Suprapubic skin (tissue), 4 donors: ENCODE measurements at regions not wholly inside any gene's neighbourhood (a gene's known extent, or its start where the extent isn't known, plus 50 kb on each side); places are given as distances from the start of the nearest gene placed in this dataset.

Experiments
- DNase-seq, 2 donors: peaks; one replicate each; pipeline ENCODE4 v3.0.0-alpha.2; 2019; ENCODE audit warnings: low spot score in 2 of 2
- H3K27ac ChIP-seq: fragments of 200-600 bp; sonication (generic); one replicate; pipeline ENCODE4 v1.5.1; 2019
- H3K27me3 ChIP-seq: fragments of 200-600 bp; sonication (generic); one replicate; pipeline ENCODE4 v1.5.1; 2019
- H3K36me3 ChIP-seq: fragments of 200-600 bp; sonication (generic); one replicate; pipeline ENCODE4 v1.5.1; 2019
- H3K4me1 ChIP-seq: fragments of 200-600 bp; sonication (generic); one replicate; pipeline ENCODE4 v1.5.1; 2019
- H3K4me3 ChIP-seq: fragments of 200-600 bp; sonication (generic); one replicate; pipeline ENCODE4 v1.5.1; 2019; ENCODE audit warnings: mild to moderate bottlenecking
- H3K9me3 ChIP-seq: fragments of 200-600 bp; sonication (generic); one replicate; pipeline ENCODE4 v1.5.1; 2019
- CTCF ChIP-seq, 2 donors: fragments of 200-600 bp in 1 of 2; fragments of 450-650 bp in 1 of 2; sonication (generic) in 1 of 2; IDR thresholded peaks; one replicate each; pipeline ENCODE4 v1.5.1; 2016 to 2019; ENCODE audit warnings: antibody characterized with exemption in 2 of 2, mild to moderate bottlenecking in 1 of 2, moderate library complexity in 1 of 2
- EP300 ChIP-seq: sonication (generic); formaldehyde crosslinking; IDR thresholded peaks from one replicate; pipeline ENCODE4 v1.6.1; 2017; ENCODE audit warnings: antibody characterized with exemption
- POLR2A ChIP-seq, 2 donors: fragments of 450-650 bp; IDR thresholded peaks; one replicate each; pipeline ENCODE4 v1.6.1; 2017; ENCODE audit warnings: antibody characterized with exemption in 2 of 2, mild to moderate bottlenecking in 2 of 2, moderate library complexity in 2 of 2
- POLR2AphosphoS5 ChIP-seq, 3 donors: sonication (generic); formaldehyde crosslinking; IDR thresholded peaks; one replicate each; pipeline ENCODE4 v1.6.1; 2017; ENCODE audit warnings: antibody characterized with exemption in 3 of 3
- WGBS: methylation state at CpG from one replicate; pipeline ENCODE4 v1.1.5; 2018; 5-methylcytosine and 5-hydroxymethylcytosine counted together

GRCh38 chr4:66956852-66957251 is 588.5 kb downstream of the CENPC start:
- no peaks in the 10 kb centered on the region for H3K4me1 ChIP-seq
- H3K4me3 ChIP-seq = no peak overlapping the region
- H3K27ac ChIP-seq = no peak overlapping the region
- H3K27me3 ChIP-seq = no peaks in the 10 kb centered on the region
- WGBS = 82% methylated on average over 1 of the region's 1 CpG
- no peaks in the 10 kb centered on the region for H3K9me3 ChIP-seq
- no peaks in the 10 kb centered on the region for H3K36me3 ChIP-seq
- DNase-seq = no peak
- TF ChIP-seq POLR2A (IDR thresholded peaks at IDR 0.05) (no peak), EP300 (no peak), POLR2AphosphoS5 (IDR thresholded peaks at IDR 0.05) (no peak), CTCF (IDR thresholded peaks at IDR 0.05) (no peak)

GRCh38 chr4:66956426-66956825 is 588.9 kb downstream of the CENPC start:
- WGBS = 92% methylated on average over 3 of the region's 6 CpGs
- TF ChIP-seq POLR2AphosphoS5 (IDR thresholded peaks at IDR 0.05) (no peak), CTCF (IDR thresholded peaks at IDR 0.05) (no peak), POLR2A (IDR thresholded peaks at IDR 0.05) (no peak), EP300 (no peak)
- Histone ChIP-seq H3K9me3 (no peaks in the 10 kb centered on the region), H3K4me3 (no peak overlapping the region), H3K27me3 (no peaks in the 10 kb centered on the region), H3K27ac (no peak overlapping the region), H3K4me1 (no peaks in the 10 kb centered on the region), H3K36me3 (no peaks in the 10 kb centered on the region)
- DNase-seq = no peak

- no peak for DNase-seq
- WGBS = 83% methylated on average over 3 of the region's 3 CpGs
Measured at GRCh38 chr4:66955784-66956183, 589.5 kb downstream of the CENPC start.

GRCh38 chr4:66949419-66949818 is 595.9 kb downstream of the CENPC start:
- WGBS = 55% methylated on average over 1 of the region's 1 CpG
- DNase-seq = no peak
- Histone ChIP-seq H3K4me1 (no peaks in the 10 kb centered on the region), H3K4me3 (no peak overlapping the region), H3K36me3 (no peaks in the 10 kb centered on the region), H3K27me3 (no peaks in the 10 kb centered on the region), H3K9me3 (no peaks in the 10 kb centered on the region), H3K27ac (no peak overlapping the region)
- TF ChIP-seq POLR2A (IDR thresholded peaks at IDR 0.05) = no peak
- no peak for TF ChIP-seq POLR2AphosphoS5 (IDR thresholded peaks at IDR 0.05)
- TF ChIP-seq EP300 = no peak
- TF ChIP-seq CTCF (IDR thresholded peaks at IDR 0.05) = no peak

More at GRCh38 chr4:66955784-66956183, 589.5 kb downstream of the CENPC start:
- Histone ChIP-seq H3K27ac (no peak overlapping the region), H3K27me3 (no peaks in the 10 kb centered on the region), H3K36me3 (no peaks in the 10 kb centered on the region), H3K9me3 (no peaks in the 10 kb centered on the region), H3K4me1 (no peaks in the 10 kb centered on the region), H3K4me3 (no peak overlapping the region)
- TF ChIP-seq POLR2AphosphoS5 (IDR thresholded peaks at IDR 0.05) (no peak), POLR2A (IDR thresholded peaks at IDR 0.05) (no peak), EP300 (no peak), CTCF (IDR thresholded peaks at IDR 0.05) (no peak)

GRCh38 chr4:66946761-66947160 is 598.5 kb downstream of the CENPC start:
- no peak for DNase-seq
- Histone ChIP-seq H3K27me3 (no peaks in the 10 kb centered on the region), H3K9me3 (no peaks in the 10 kb centered on the region), H3K4me3 (no peak overlapping the region), H3K36me3 (no peaks in the 10 kb centered on the region), H3K27ac (no peak overlapping the region), H3K4me1 (no peaks in the 10 kb centered on the region)
- TF ChIP-seq EP300 (no peak), POLR2AphosphoS5 (IDR thresholded peaks at IDR 0.05) (no peak), POLR2A (IDR thresholded peaks at IDR 0.05) (no peak), CTCF (IDR thresholded peaks at IDR 0.05) (no peak)
- WGBS = 70% methylated on average over 1 of the region's 1 CpG
